Activated gamma-delta T cell treated with Interleukin-2 at 50 U/mL for 16 hours (primary cell): ENCODE measurements at regions not wholly inside any gene's neighbourhood (a gene's known extent, or its start where the extent isn't known, plus 50 kb on each side); places are given as distances from the start of the nearest gene placed in this dataset.

Experiments used
- DNase-seq: peaks from one replicate; pipeline ENCODE4 v3.0.0-alpha.2; 2020

DNA sequence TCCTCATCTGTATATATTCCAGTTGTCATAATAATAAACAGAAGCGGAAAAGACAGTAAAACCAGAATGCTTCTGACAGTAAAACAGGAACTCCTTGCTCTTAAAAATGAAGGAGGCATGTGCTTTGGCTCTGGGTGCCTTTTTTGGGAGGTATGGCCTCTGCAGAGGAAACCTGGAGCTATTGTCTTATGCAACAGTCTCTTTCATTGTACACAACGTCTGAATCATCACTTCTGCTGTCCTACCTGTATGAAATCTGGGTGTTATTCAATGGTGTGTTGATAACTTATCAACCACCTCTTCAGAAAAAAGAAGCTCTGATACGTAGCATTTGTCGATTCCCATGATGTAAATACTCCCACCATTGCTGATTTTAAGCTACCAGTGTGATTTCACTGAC, 64.8 kb downstream of the CDCA7 start:
- DNase-seq = no peak

DNA sequence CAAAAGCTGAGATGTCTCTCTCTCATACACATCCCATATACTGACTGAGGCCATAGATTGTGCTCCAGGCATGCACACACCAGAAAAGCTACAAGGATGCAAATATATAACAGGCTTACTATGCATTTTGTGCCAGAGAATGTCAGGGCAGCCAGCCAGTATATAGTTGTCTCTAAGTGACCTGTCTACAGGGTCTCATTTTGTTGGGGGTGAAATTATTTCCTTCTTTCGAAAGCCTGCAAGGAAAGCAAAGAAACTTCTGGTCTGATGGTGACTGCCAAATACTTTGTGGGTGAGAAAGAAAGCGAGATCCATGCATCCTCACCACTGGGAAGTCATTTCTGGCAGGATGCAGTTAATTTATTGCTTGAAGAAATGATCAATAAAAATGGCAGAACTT, 70.2 kb downstream of the CDCA7 start:
- no peak for DNase-seq

DNA sequence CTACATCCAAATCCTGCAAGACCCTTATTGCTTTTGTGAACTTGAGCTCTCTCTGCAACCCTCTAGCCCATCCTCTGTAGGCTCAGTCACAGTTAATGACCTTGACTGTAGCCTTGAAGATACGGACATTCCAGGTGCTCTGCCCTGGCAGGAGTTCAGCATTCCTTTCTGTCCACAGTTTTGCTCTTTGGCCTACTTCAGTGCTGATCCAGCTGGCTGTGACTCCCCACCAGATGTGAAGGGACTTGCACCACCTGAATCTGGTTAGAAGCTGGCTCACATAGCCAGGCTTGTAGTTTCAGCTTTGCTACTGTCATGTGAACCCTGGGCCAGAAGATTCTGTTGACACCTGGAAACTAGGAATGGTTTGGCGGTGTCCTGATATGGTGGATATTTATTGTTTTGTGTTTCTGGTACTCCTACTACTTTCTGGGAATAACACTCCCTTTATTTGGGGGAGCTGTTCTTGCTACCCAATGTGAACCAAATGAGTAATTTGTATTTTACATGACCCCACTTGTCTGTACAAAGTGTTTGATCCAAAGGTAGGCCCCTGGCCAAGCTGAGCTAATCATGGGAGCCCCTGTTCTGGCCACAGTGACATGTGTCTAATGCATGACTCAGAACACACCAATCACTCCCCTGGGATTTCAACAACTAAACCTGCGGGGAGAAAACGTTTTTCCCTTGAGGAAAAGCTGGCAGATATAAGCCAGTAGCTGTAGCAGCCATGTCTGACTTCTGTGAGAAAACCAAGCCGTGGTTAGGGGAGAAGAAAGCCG, 73.4 kb downstream of the CDCA7 start:
- DNase-seq = no peak

DNA sequence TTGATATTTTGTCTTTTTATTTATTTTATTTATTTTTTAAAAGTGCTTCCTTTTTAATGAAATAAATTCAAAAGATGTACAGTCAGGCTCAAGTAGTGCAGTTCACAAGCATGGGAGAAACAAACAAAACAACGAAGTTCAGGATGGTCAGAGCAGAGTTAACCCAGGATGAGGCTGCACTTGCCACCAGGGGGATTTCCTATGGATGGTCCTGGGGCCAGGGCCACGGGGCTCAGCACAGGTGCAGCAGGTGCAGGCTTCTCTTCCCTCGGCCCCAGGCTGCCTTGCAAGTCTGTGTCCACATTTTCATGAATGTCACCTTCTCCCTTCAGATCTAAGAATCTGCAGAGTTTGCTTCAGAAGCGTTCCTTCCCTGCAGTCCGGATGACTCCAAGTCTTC, 76.5 kb downstream of the CDCA7 start:
- DNase-seq = no peak

DNA sequence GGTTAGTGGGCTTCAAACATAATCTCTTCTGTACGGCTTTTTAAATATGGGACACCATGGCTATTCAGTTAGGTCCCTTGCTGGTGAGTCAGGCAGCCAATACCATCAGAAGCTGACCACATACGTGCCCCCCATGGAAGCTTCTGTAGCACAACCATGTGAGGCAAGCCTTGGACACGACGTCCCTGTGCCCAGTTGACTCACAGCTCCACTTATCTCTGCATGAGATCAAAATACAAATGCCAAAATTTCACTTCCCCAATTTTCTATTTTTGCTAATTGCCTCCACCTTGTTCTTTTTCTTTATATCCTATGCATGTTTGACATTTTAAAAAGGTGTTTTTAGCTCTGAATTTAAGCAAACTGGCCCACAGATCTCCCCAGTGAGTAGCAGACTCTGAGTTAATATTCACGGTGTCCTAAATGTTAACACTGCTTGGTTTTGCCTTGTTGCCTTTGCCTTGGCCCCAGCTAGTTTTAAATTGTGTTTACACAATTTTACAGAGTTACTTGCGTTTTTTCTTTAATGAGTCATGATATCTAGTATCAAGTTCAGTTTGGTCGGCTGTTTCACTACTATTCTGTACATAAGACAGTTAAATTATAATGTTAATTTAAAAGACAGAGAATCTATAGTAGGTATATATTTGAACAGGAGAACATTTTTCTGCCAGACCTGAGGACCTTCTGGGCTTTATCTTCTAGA, 77.5 kb downstream of the CDCA7 start:
- no peak for DNase-seq

DNA sequence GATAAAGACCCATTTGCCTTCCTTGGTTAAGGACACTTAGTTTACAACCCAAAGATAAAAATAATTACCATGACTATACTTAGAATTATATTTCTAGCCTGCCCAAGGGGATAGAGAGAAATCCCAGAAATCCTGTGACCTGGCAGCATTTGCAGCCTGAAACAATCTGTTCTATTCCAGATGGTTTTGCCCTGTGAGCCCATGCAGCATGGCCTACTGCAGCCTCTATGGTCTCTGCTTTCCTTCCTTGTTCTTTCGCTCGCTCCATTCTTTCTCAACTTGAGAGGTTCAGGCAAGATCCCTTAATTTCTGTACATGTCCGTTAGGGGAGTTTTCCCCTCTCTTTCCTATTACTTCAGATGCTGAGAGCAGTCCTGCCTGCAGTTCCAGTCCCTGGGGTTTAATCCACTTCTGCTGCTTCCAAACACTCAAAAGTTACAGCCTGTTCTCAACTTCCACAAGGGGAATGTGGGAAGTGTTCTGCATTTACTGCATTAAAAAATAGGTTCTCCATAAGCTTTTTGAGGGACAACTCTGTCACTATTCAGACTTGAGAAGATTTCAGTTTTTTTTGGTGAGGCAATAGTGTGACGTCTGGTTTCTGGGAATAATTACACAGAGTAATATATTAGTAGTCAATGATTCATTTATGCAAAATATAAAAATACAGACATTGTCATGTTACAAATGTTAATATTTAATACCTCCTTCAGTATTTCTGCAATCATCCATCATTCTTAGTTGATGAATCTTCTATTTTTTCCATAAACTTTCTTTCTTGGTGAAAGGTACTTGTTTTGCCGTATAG, 80.3 kb downstream of the CDCA7 start:
- no peak for DNase-seq

DNA sequence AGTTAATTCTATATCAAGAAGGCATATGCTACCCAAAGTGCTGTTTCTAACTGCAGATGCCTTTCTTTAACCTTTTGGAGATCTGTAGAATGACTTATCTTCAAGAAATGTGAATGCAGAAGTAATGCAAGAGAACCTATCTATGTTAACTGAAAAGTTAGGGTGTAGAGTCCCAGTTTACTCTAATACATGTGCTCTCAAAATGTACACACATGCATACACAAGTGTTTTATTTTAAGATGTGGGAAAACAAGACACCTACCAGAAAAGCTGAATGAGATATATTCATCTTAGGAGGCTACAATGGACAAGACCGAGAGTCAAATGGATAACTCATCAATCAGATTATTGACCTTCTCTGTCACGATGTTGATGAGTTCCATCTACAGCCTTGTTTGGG, 80.9 kb downstream of the CDCA7 start:
- no peak for DNase-seq

DNA sequence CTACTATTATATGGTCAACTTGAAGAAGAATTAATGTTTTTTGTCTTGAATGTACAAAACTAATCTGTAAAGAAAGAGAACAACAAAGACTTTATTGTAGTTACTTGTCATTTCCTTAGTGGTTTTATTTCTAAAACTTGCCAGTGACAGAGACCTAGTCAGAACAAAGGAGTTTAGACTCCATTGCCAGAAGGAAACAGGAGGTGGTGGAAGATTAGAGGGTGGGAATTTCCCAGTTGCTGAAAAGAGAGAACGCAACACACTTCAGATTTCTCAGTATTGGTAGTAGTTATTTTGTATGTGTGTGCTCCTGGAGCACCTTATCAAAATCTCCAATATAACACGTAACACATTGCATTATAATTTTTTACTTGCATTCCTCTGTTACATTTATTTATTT, 81.4 kb downstream of the CDCA7 start:
- DNase-seq = no peak

DNA sequence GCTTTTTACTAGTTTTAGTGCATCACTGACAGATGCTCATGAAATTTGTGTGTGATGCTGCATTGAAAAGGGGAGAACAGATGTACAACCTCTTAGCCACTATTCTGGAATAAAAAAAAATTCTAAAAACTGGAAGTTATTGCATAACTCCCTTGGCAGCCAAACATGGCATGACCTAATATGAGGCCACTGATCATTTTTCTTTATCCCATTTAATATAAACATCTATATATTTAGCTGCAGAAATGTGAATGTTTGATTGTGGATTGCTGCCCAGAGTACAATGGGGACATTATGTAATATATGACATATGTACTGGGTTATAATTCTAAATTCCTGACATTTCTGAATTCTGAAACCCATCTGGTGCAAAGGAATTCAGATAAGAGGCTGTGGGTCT, 86.5 kb downstream of the CDCA7 start:
- DNase-seq = no peak

DNA sequence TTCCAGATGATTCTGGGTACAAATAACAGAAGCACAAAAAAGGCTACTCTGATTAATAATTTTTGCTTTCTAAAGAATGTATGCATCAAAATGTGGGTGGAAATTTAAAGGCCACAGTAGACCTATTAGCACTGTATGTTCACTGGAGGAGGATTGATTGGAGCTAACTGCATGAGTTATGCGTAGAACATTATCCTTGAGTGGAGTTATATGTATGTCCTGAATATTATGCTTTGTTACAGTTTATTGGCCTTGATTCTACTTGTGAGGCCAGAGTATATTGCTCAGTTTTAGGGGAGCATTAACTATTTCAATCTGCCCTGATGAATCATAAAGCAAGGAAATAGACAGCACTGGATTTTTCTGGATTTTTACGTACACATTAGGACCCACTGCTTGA, 87.9 kb downstream of the CDCA7 start:
- DNase-seq = no peak

DNA sequence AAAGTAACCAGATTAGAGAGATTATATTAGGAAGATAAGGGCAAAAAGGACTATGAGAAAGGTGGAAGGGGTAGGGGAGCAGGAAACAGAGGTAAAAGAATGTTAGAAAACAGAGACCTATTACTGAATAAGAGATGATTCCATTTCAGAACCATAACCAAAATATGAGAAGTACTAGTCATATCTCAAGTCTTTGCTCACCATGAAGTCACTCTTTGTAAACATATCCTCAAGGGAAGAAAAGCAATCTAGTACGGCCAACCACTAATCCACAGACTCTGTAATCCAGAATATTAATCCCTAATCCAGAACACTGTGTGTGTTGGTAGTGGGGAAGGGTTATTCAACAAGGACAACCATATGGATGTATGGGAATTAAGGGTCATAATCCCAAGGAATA, 92.0 kb downstream of the CDCA7 start:
- DNase-seq = no peak

DNA sequence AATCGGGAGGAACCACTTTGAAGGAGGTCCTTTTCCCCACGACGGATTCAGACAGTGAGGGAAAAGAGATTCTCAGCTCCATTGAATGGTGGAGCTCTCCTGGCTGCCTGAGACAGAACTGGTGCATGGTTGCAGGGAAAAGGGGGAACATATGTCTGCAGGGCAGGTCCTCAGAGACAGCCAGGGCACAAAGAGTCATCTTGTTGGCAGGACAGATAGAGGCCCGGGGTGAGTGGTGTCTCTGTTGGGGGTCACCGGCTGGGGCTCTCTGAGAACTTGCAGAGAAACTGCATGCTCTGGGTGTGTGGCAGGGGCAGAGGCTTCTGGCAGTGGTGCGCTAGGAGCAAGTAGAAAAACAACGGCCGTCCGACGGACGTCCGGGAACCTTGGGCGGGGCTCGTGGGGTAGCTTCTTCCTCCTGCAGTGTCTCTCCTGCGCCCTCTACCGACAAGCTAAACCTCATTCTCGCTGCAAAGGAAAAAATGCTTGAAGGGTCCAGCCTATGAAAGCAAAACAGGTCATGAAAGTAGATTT, 94.3 kb downstream of the CDCA7 start:
- DNase-seq = peak; percentile 45

DNA sequence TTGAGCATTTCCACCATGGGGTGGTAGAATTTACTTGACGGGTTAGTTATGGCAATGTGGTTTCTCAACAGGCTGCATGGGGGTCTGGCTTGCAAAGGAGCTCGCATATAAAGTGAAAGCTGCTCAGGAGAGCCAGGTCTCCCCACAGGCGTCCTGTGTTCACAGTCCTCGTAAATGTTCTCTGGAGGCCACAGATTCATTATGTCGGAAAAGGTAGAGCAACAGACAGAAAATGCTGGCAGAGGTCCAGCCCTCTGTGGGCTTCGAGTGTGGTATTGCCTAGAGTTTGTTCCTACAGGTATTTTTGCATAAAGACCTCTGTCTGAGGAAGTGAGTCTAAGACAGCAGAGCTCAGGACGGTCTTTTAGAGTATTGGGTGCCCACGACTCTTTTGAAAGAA, 96.4 kb downstream of the CDCA7 start:
- DNase-seq = peak; percentile 27

DNA sequence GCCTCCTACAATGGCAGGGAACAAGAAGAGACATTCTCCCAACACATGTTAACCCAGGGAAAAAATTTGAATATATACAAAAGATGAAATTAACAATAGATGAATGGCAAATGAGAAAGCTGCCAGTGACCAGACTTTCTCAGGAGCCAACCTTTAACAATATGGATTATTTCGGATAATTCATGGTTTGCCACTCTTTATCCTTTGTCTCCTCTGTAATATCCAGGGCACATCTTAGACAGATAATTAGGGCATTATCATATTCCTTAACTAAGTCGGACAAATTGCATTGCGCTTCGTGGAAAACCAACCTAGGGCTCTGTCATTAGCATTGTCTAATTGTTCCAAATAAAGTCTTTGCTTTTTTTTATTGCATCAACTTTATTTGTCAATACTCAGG, 97.3 kb downstream of the CDCA7 start:
- DNase-seq = no peak

DNA sequence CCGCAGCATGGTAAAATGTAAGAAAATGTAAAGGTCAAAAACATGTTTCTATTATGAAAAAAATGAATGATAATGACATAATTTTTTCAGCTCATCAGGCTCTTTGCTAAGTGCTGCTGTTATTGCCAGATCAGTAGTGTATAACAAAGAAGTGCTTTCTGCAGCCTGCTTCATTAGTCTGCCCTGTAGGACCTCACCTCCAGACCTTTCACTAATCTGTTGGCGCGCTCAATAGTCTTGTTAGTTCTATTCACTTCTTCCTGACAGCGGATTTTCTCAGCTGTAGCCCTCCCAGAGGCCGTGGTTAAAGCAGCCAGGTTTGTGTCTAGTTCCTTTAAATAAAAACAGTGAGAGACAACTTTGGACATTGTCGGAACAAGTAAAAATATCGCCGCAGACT, 97.7 kb downstream of the CDCA7 start:
- DNase-seq = no peak

DNA sequence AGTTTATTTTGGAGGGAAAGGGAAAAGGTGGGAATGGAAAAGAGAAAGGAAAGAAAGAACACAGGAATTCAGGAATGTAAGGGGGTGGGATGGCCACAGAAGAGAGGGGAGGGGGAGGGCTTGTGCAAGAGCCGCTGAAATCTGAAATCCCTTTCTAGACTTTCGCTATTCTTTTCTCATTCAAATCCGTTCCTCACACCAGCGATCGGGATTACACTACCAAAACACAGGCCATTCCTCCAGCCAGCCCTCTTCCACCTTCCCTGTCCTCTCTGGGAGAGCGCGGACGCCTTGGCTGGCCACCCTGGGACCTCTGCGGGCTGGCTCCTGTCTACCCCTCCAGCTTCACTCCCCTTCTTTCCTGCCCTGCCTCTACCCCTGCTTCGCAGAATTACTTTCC, 102.3 kb downstream of the CDCA7 start:
- DNase-seq = no peak

DNA sequence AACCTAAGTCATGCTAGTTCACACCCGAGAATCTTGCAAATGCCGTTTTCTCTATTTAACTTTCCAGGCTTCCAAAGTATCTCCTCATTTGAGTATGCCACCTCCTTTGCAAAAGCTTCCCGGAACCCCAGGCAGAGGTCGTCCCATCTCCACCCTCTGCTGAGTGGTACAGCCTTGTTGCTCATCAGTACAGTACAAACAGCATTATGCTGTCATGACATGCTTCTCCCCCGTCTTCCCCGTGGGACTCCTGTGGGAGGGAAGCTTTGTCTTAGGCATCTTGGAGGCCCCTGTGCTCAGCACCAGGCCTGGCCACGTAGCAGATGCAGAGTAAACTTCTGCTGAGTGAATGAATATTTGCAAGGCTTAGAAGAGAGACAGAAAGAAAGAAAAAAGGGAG, 102.7 kb downstream of the CDCA7 start:
- no peak for DNase-seq

DNA sequence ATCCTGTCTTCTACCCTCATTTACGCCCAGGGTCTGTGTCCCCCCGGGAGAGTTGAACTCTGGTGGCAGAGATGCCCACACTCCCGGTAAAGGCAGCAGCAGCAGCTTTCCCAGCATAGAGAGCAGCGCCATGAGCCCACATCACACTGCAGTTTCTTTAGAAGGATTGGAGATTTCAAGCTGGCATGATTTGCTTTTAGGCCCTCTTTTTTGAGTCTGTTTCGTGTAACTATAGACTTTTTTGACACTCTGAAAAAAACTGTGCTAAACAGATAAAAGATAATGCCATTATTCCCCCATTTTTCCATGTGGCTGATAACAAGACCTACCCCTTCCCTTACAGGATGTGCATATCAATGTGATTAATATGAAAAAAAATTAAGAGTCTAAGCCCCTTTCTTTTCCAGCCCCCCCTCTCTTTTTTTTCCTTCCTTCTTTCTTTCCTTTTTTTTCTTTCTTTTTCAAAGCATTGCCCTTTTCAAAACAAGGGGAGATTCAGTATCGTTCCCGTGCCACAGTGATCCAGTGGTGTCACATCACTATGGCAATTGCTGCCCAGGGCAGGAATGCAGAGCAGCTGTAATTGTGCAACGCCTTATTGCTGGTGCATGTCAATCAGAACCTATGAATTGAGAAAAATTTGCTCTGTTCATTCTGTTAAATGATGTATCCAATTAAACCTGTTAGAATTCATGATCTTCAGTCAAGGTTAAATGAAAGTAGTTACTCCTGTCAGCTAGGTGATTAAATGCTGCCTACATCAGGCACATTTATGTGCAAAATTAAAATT, 104.5 kb downstream of the CDCA7 start:
- no peak for DNase-seq

DNA sequence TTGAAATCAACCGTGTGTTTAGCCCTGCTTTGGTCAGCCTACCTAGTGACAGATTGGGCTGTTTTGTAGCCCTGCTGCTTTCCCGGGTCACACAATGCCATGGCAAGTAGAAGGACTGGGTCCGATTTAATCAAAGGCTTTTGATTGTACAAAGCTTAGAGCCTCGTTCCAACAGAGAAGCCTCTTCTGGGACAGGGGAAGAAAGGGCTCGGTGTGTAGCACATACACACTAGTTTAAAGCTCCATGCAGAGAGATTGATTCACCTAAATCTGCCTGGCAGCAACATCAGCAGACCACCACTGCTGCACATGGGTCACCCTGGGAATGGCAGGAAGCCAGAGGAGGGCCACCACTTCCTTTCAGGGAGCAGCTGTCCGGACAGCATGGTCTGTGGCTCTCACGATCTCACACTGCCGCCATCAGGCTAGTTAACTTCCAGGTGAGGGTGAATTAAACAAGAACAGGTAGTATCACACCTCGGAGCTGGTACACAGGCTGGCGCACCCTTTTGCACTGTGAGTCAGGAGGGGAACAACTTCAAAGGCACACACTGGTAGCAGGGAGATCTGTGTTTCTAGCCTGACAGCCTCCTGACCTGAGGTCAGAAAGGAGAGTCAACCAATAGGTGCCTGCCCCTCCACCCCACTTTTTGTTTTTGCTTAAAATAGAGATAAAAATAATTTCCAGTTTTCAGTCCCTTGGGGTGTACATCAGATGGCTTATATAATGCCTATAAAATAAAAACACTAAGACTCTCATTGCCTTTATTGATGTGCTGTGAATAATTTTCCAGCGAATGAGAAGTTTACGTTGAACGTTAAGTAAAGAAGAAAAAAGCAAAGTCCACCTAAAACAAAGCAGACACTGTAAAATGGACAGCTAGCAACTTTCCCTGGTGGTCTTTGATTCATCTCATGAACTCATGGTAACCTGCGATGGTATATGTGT, 108.5 kb downstream of the CDCA7 start:
- DNase-seq = no peak

DNA sequence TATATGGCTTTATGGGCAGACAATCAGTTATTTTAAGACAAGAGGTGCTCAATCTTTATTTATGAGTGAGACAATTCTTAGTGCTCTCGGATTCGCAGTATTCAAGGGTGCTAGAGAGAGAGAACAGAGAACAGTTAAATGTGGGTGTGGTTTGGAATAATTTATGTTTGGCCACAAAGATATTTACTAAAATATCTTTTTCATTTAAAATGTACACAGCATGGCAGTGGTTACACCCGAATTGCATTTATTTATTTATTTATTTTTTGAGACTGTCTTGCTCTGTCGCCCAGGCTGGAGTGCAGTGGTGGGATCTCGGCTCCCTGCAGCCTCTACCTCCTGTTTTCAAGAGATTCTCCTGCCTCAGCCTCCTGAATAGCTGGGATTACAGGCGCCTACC, 109.2 kb downstream of the CDCA7 start:
- DNase-seq = no peak

DNA sequence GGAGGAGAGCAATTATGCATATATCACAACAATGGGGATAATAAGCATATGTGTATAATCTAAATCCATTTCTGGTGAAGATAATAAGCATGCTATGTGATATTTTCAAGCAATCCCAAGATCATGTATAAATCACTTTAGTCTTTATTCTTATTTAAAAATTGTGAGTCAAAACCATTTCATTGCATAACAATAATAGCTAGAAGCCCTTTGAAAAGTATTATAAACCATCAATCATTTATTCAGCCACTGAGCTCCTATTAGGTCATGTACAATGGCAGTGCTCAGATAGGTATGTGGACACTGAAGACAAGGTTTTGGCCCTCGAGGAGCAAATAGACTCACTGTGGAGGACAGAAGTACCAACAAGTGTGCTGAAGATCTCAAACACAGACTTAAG, 113.1 kb downstream of the CDCA7 start:
- no peak for DNase-seq
